Pancreas (tissue), 10 donors: ENCODE measurements at regions not wholly inside any gene's neighbourhood (a gene's known extent, or its start where the extent isn't known, plus 50 kb on each side); places are given as distances from the start of the nearest gene placed in this dataset.

Experiments used
- ATAC-seq, 4 donors: fragments of 200-7000 bp; cut with Tn5 transposase; one replicate each; pipeline versions ENCODE4 v1.8.0 to v1.9.1; 2020; ENCODE audit warnings: mild to moderate bottlenecking in 4 of 4, moderate library complexity in 4 of 4
- DNase-seq, 6 donors: peaks; one replicate each; pipeline ENCODE4 v3.0.0-alpha.2; 2020
- FAIRE-seq: peaks from 2 replicates; lab custom pipeline; 2012; peaks lifted over from hg19 to GRCh38; lab: Jason Lieb, UNC
- H3K27ac ChIP-seq, 4 donors: fragments of 200-600 bp; sonication (generic); 1 replicate in 3 of 4; 2 replicates in 1 of 4; pipeline versions ENCODE4 v1.5.0 to v1.8.0; 2020
- H3K27me3 ChIP-seq, 4 donors: fragments of 200-600 bp; one replicate each; pipeline ENCODE4 v1.8.0; 2021
- H3K36me3 ChIP-seq, 3 donors: fragments of 200-600 bp; sonication (generic) in 1 of 3; one replicate each; pipeline versions ENCODE4 v1.5.0 to v1.8.0; 2020 to 2021
- H3K4me1 ChIP-seq, 3 donors: fragments of 200-600 bp; one replicate each; pipeline ENCODE4 v1.8.0; 2021
- H3K4me3 ChIP-seq, 4 donors: fragments of 200-600 bp; sonication (generic) in 2 of 4; one replicate each; pipeline versions ENCODE4 v1.5.0 to v1.8.0; 2020 to 2021
- H3K9me3 ChIP-seq, 4 donors: fragments of 200-600 bp; one replicate each; pipeline ENCODE4 v1.8.0; 2021
- WGBS, 2 donors: extraction: QIAGEN DNeasy Blood & Tissue Kit; methylation state at CpG; one replicate each; pipeline ENCODE4 v1.1.7; 2013; 5-methylcytosine and 5-hydroxymethylcytosine counted together
- intact Hi-C, 3 donors: fragments of 100-400 bp; cut with DNase I; formaldehyde crosslinking; loops; one replicate each; pipeline versions ENCODE4 v1.11.1 to v1.14.2; 2022
- TF ChIP-seq, protein P1 (sequence below), 4 donors: fragments of 200-600 bp; sonication (generic) in 3 of 4; IDR thresholded peaks; one replicate each; pipeline versions ENCODE4 v1.5.0 to v1.8.0; 2021; ENCODE audit warnings: antibody characterized with exemption in 4 of 4
- donor health status: healthy with polysubstance abuse.
- donor health status: DM: no; HTN: no; CAD: no; lungs with moderate emphysema.
- donor health status: DM: no; HTN: no; CAD: no.
- donor health status: control.
- donor health status: control.
- donor health status: Bipolar disorder and iron deficiency.
- donor health status: DM: yes; HTN: yes; CAD: no.
- donor health status: DM: no; HTN: no; CAD: no.
- donor health status: DM: no; HTN: no; CAD: no.
- donor health status: DM: yes; HTN: yes; CAD: no.

DNA sequence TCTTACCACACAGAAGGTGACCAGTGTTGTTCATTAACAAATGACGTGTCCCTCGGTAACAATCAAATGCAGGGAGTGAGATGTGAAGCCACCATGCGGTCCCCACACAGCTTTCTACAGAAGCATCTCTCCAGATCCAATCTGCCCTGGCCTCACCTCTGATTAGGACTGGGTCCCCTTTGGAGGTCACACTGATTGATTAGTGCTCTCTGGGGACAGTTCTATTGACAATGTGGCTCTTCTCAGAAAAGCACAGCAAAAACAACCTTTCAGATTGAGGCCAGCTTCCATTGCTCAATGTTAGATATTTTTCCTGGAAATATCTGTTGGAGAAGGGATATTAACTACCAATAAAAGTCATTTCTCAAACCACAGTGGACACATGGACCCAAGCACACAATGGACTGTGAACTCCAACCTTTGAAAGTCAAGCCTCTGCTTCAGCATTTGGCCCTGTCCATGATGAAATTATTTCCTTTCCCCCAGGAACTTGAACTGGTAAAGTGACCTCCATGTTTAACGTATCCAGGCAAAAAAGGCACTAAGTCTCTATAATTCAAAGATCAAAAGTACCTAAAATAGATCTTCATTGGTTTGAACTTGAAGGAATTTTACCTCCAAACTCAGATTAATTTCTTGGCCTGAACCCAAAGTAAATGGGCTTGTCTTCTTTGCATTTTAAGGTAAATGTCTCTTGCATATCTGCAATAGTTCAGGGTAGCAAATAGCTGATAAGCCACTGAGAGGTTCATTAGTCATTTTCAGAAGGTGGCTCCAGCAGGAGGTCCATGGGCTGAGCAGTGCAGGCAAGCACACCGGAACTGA, 118.5 kb downstream of the FOXA2 start:
- Histone ChIP-seq H3K4me3 (no peak overlapping the region), H3K36me3 (no peaks in the 10 kb centered on the region), H3K4me1 (peaks cover 8 to 29% (median 21%) of the 10 kb centered on the region in 3 donors), H3K27me3 (no peaks in the 10 kb centered on the region), H3K27ac (peak overlapping the region in 2 of 4 donors; percentile 31 to 60), H3K9me3 (no peaks in the 10 kb centered on the region)
- WGBS, 2 donors = 39 to 44% methylated on average over 5 of the region's 5 CpGs
- ATAC-seq (peak; percentile 71 to 87 (median 78)), FAIRE-seq (no peak), DNase-seq (peak in 1 of 6 donors; percentile 37)
- intact Hi-C loops = no loop called here
- TF ChIP-seq, protein P1, sequence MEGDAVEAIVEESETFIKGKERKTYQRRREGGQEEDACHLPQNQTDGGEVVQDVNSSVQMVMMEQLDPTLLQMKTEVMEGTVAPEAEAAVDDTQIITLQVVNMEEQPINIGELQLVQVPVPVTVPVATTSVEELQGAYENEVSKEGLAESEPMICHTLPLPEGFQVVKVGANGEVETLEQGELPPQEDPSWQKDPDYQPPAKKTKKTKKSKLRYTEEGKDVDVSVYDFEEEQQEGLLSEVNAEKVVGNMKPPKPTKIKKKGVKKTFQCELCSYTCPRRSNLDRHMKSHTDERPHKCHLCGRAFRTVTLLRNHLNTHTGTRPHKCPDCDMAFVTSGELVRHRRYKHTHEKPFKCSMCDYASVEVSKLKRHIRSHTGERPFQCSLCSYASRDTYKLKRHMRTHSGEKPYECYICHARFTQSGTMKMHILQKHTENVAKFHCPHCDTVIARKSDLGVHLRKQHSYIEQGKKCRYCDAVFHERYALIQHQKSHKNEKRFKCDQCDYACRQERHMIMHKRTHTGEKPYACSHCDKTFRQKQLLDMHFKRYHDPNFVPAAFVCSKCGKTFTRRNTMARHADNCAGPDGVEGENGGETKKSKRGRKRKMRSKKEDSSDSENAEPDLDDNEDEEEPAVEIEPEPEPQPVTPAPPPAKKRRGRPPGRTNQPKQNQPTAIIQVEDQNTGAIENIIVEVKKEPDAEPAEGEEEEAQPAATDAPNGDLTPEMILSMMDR (IDR thresholded peaks at IDR 0.05) = no peak

DNA sequence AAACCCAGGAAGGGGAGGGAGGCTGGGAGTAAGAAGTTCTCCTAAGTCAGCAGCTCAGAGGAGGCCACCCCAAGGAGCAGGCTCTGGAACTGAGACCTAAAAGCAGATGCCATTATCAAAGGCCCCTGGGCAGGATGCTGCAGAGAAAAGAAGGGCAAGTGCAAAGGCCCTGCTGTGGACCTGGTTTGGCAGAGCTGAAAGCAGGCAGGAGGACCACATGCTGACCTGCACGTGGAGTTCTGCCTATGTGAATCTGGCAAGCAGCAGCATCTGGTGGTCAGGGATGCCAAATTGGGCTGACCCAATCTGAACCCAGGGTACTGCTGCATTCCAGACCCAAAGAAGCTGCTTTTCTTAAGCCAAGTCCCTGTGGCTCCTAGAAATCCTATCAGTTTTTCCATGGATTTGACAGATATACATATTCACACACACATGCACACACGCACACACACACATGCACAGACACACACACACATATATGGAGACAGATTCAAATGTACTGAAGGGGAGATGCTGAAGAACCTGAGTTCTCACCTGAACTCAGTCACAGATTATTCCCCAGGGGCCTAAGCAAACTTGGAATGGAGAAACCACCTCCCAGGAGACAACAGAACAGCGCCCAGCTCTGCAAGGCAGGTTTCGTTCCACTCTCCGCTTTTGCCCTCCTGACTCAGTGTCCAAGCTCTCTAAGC, 119.9 kb downstream of the FOXA2 start:
- no peak for FAIRE-seq
- WGBS, 2 donors = 80 to 81% methylated on average over 5 of the region's 5 CpGs
- H3K36me3 ChIP-seq = no peaks in the 10 kb centered on the region
- H3K4me3 ChIP-seq = no peak overlapping the region
- TF ChIP-seq, protein P1 (IDR thresholded peaks at IDR 0.05) = no peak
- H3K27ac ChIP-seq = no peak overlapping the region
- no peaks in the 10 kb centered on the region for H3K27me3 ChIP-seq
- DNase-seq = no peak
- no peaks in the 10 kb centered on the region for H3K9me3 ChIP-seq
- ATAC-seq = no peak
- intact Hi-C loops = no loop called here
- H3K4me1 ChIP-seq = peaks cover 6 to 24% (median 14%) of the 10 kb centered on the region in 3 donors

DNA sequence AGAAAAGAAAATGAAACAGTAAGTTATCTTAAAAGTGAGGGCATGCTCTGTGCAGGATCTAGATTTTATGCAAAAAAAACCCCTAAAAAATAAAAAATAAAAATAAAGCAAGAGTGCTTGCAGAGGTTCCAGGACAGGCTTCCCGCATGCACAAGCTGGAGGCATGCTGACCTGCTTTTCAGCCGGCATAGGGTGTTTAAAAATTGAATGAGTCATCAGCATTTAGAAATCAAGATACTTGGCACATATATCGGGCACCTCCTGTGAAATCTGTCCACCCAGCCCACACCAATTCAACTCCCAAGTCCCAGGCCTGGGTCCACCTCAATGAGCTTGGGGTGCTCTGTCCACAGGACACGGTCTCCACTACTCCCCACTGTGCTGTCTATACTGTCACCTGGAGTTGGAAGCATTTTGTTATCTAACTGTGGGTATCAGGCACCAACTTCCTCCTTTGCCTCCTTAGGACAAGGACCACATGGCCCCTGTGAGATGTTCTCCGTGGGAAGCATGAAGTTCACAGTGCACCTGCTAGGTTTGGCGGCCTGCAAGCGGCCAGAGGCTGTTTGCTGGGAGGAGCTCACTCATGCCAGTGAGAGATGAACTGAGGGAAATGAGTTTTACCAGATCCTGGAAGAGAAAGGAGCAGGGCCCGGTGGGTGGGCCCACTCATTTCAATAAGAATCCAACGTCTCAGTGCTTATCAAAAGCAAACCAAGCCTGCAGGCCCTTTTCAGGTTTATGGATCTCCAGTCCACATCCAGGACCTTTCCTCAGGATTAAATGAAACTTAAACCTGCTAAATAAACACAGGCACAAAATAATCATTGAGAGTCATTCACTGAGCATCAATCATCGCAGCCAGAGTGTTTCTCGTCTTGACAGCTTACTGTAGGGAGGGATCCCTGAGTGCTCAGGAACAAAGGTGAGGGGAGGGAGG, 121.1 kb downstream of the FOXA2 start:
- WGBS, 2 donors = 64 to 69% methylated on average over 11 of the region's 11 CpGs
- Histone ChIP-seq H3K36me3 (no peaks in the 10 kb centered on the region), H3K4me1 (peaks cover 6 to 24% (median 14%) of the 10 kb centered on the region in 3 donors), H3K9me3 (no peaks in the 10 kb centered on the region), H3K27ac (peak overlapping the region in 1 of 4 donors; percentile 15), H3K4me3 (no peak overlapping the region), H3K27me3 (no peaks in the 10 kb centered on the region)
- intact Hi-C loops = no loop called here
- FAIRE-seq = no peak
- ATAC-seq = peak in 3 of 4 donors; percentile 20 to 50 (median 40)
- peak in 1 of 6 donors; percentile 23 for DNase-seq
- TF ChIP-seq, protein P1 (IDR thresholded peaks at IDR 0.05) = no peak

DNA sequence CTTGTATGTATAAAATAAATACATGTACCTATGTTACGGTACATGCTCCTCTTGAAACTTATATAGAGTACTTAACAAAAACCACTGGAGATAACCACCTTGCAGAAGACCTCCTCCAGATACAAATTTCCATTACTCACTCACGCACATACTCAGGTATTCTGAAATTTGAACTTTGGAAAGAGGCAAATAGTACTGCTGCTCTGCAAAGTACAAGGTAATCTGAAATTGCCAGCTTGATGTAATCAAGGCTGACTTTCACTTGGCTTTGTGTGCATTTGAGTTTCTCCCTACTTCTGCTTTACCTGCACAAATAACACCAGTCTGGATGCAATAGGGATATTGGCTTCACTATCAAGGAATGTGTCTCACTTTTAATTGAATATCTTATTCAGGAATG, 123.6 kb downstream of the FOXA2 start:
- Histone ChIP-seq H3K9me3 (no peaks in the 10 kb centered on the region), H3K4me3 (no peak overlapping the region), H3K4me1 (peaks cover 0 to 9% (median 3%) of the 10 kb centered on the region in 3 donors), H3K36me3 (no peaks in the 10 kb centered on the region), H3K27ac (no peak overlapping the region), H3K27me3 (no peaks in the 10 kb centered on the region)
- TF ChIP-seq, protein P1 (IDR thresholded peaks at IDR 0.05) = no peak
- ATAC-seq (no peak), FAIRE-seq (no peak), DNase-seq (no peak)
- intact Hi-C loops = no loop called here
- WGBS, 2 donors = 85 to 90% methylated on average over 2 of the region's 2 CpGs
